Immature natural killer cell (primary cell): ENCODE measurements at regions not wholly inside any gene's neighbourhood (a gene's known extent, or its start where the extent isn't known, plus 50 kb on each side); places are given as distances from the start of the nearest gene placed in this dataset.

Experiments used
- DNase-seq, 3 donors: peaks; one replicate each; pipeline ENCODE4 v3.0.0; 2022; ENCODE audit warnings: mixed read lengths in 1 of 3
- H3K27ac Mint-ChIP-seq, 6 donors: one replicate each; pipeline ENCODE4 v1.8.0; 2020; ENCODE audit warnings: mixed read lengths in 6 of 6, mild to moderate bottlenecking in 5 of 6, inconsistent platforms in 4 of 6, moderate library complexity in 3 of 6
- H3K27me3 Mint-ChIP-seq, 3 donors: one replicate each; pipeline ENCODE4 v1.8.0; 2020 to 2021; ENCODE audit warnings: low read depth in 3 of 3, mild to moderate bottlenecking in 3 of 3, mixed read lengths in 3 of 3, moderate library complexity in 3 of 3, inconsistent platforms in 1 of 3
- H3K36me3 Mint-ChIP-seq, 3 donors: one replicate each; pipeline ENCODE4 v1.8.0; 2020; ENCODE audit warnings: mixed read lengths in 3 of 3, inconsistent platforms in 2 of 3, mild to moderate bottlenecking in 2 of 3
- H3K4me1 Mint-ChIP-seq, 2 donors: one replicate each; pipeline ENCODE4 v1.8.0; 2020; ENCODE audit warnings: inconsistent platforms in 2 of 2, mild to moderate bottlenecking in 2 of 2, mixed read lengths in 2 of 2, moderate library complexity in 1 of 2
- H3K4me3 Mint-ChIP-seq, 5 donors: one replicate each; pipeline ENCODE4 v1.8.0; 2020; ENCODE audit warnings: mild to moderate bottlenecking in 5 of 5, mixed read lengths in 5 of 5, inconsistent platforms in 3 of 5, moderate library complexity in 3 of 5
- H3K9me3 Mint-ChIP-seq, 6 donors: one replicate each; pipeline ENCODE4 v1.8.0; 2020; ENCODE audit warnings: mild to moderate bottlenecking in 6 of 6, mixed read lengths in 6 of 6, inconsistent platforms in 4 of 6, moderate library complexity in 3 of 6

DNA sequence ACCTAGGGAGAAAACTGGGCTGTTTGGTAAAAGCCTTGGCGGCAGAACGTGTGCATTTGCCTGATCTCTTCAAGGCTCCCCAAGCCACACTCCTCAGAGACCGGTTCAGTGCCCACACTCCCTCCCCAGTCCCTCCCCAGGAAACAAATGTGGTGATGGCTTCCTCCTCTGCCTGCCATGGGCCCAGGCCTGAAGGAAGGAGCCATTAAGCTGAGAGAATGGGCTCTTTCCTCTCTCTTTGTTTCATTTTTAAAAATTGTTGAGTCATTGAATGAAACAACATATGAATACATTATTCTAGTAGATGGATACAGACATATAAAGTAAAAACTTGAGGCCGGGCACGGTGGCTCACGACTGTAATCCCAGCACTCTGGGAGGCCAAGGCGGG, 50.6 kb upstream of the YWHAQ start:
- Mint-ChIP-seq H3K4me1 (peaks cover 24 to 32% of the 10 kb centered on the region in 2 donors), H3K36me3 (peaks cover 0 to 4% (median 0%) of the 10 kb centered on the region in 3 donors), H3K9me3 (no peaks in the 10 kb centered on the region), H3K27ac (peak overlapping the region; percentile 97 to 99 (median 98)), H3K27me3 (peaks cover 3 to 11% (median 6%) of the 10 kb centered on the region in 3 donors), H3K4me3 (peak overlapping the region; percentile 50 to 69 (median 64))
- peak; percentile 82 to 84 (median 83) for DNase-seq

DNA sequence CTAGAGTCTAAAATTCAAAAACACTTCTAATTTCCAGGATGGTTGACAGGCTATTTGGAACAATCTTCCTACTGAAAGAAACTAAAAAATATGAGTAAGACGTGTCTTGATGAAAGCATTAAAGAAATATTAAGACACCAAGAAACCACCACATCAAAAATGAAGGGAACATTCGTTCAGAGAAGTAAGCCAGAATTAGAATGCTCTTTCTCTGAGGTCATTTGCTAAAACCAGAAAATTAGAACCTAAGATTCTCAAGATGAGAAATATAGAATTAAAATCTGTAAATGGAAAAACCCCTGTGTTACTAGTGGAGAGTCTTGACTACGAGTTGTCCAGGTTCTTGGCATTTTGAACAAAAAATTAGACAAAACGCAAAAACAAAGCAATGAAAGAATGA, 54.8 kb upstream of the YWHAQ start:
- Mint-ChIP-seq H3K4me3 (no peak overlapping the region), H3K36me3 (peaks cover 0 to 3% (median 0%) of the 10 kb centered on the region in 3 donors), H3K27me3 (peaks cover 3 to 9% (median 5%) of the 10 kb centered on the region in 3 donors), H3K4me1 (peaks cover 13 to 15% of the 10 kb centered on the region in 2 donors), H3K9me3 (no peaks in the 10 kb centered on the region), H3K27ac (peak overlapping the region in 1 of 6 donors; percentile 62)
- DNase-seq: no peak

DNA sequence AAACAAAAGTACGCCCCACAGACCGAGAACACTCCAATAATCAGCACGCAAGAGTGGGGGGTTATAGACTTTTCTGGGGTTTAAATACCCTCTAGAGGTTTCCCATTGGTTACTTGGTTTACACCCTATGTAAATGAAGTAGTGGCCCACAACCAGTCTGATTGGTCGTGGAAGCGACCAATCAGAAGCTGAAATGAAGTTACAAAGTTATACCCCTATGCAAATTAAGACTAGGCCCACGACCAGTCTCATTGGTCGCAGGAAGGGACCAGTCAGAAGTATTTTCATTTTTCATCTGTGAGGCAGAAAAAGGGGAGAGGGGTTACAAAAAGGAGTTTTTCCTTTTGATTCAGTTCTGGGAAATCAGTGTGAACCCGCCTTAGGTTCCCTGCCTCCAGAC, 55.3 kb upstream of the YWHAQ start:
- H3K4me1 Mint-ChIP-seq: peaks cover 8 to 11% of the 10 kb centered on the region in 2 donors
- no peak overlapping the region for H3K27ac Mint-ChIP-seq
- no peak for DNase-seq
- no peaks in the 10 kb centered on the region for H3K36me3 Mint-ChIP-seq
- peaks cover 0 to 6% (median under 1%) of the 10 kb centered on the region in 3 donors for H3K27me3 Mint-ChIP-seq
- no peak overlapping the region for H3K4me3 Mint-ChIP-seq
- no peaks in the 10 kb centered on the region for H3K9me3 Mint-ChIP-seq

DNA sequence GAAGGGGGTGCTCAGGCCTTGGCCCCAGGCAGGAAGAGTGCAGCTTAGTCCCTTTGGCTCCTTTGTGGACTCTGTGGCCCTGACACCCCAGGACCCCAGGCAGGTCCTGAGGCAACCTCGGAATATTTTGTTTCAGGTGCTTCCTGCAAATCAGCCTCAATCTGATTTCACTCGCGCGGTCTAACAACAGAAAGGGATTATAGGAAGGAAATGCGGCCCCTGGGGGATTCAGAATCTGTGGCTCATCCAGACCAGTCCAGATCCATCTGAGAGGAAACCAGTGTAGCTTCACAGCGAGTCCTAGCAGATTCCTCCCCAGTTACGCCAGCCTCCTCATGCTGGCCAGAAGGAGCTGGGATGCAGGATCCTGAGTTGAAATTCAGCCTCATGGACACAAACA, 59.5 kb upstream of the YWHAQ start:
- Mint-ChIP-seq H3K4me1 (peaks cover 16 to 17% of the 10 kb centered on the region in 2 donors), H3K9me3 (no peaks in the 10 kb centered on the region), H3K27ac (peak overlapping the region in 4 of 6 donors; percentile 30 to 72 (median 56)), H3K4me3 (no peak overlapping the region), H3K27me3 (peaks cover 0 to 3% (median 1%) of the 10 kb centered on the region in 3 donors), H3K36me3 (no peaks in the 10 kb centered on the region)
- no peak for DNase-seq

DNA sequence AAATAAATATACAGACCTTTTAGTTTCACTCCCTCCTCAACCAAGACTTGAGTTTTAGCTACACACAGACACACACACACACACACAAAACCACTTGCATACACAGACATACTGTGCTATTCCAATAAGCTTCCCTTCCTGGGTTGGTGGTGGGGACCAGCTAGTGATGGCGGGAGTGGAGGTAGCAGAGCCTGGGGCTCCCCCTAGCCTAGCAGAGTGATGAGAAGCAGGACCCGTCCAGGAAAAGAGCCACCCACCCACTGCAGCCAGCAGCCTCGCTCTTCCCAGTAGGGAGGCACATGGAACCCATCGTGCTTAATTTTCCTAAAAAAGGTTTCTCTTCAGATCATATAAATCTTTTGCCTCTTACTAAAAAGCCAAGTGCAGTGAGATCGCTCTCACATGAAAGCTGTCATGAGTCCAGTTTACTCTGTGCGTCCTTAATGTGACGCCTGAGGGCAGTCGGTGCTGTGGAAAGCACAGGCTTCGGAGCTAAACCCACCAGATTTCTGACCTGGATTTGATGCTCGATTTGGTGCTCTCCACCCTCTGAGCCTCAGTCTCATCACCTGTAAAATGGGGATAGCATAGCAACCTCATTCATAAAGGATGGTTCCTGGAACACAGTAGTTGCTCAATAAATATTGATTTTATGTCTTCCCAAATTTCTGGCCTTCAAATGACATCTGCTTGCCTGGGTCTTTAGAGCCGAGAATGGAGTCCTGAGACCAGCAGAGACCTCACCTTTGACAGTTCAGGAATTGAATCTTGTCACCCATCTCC, 60.1 kb upstream of the YWHAQ start:
- Mint-ChIP-seq H3K27ac (peak overlapping the region in 4 of 6 donors; percentile 20 to 72 (median 47)), H3K4me3 (no peak overlapping the region), H3K9me3 (no peaks in the 10 kb centered on the region), H3K36me3 (no peaks in the 10 kb centered on the region), H3K4me1 (peaks cover 16 to 17% of the 10 kb centered on the region in 2 donors), H3K27me3 (peaks cover 0 to 3% (median 1%) of the 10 kb centered on the region in 3 donors)
- DNase-seq: no peak

DNA sequence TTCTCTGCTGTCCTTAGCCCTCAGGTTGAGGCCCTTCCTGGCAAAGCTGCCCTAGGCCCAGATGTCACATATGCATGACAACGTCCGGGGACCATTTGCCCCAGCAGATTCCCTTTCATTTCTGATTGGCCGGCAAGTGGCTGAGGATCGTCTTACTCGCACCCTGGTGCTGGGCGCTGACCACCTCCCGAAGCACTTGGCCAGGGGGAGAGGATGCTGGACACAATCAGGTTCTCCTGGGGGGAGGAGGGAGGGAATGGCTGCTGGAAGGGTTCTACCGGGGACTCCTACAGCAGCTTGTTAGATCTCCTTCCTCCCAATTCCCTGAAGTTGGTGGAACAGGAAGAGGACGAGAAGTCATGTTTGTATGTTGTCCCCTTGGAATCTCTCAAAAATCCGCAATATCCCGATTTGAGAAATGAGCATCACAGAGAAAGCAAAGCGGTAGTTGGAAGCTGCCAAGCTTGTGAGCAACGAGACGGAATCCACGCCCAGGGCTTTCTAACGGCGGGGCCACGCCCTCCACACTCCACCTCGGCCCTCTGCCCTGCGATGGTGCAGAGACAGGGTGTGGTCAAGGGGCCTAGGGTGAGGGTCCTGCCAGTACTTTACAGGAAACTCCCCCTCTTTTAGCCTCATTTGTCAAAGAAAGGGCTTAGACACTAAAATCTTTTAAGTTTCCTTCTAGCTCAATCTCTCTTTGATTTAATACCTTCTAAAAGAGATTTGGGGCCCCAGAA, 61.8 kb upstream of the YWHAQ start:
- Mint-ChIP-seq H3K9me3 (no peaks in the 10 kb centered on the region), H3K36me3 (no peaks in the 10 kb centered on the region), H3K27ac (peak overlapping the region; percentile 70 to 88 (median 77)), H3K4me3 (peak overlapping the region in 3 of 5 donors; percentile 13 to 54 (median 39)), H3K27me3 (peaks cover 0 to 3% (median 1%) of the 10 kb centered on the region in 3 donors), H3K4me1 (peaks cover 19 to 24% of the 10 kb centered on the region in 2 donors)
- DNase-seq: peak in 1 of 3 donors; percentile 24

DNA sequence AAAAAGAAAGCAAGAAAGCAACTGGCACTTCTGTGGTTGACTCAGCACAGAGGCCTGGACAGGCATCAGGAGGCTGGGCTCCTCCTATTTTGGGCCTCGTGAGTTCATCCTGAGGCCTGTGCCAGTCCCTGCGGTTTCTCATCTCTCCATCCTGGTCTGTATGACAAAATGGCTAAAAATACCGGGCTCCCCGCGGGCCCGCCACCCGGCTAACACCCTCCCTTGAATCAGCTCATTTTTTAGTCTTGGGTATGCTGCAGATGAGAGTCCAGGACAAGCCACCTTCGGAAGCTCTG, 62.3 kb upstream of the YWHAQ start:
- Mint-ChIP-seq H3K4me1 (peaks cover 24 to 29% of the 10 kb centered on the region in 2 donors), H3K9me3 (no peaks in the 10 kb centered on the region), H3K27me3 (peaks cover 0 to 6% (median 3%) of the 10 kb centered on the region in 3 donors), H3K27ac (peak overlapping the region; percentile 70 to 88 (median 77)), H3K36me3 (no peaks in the 10 kb centered on the region), H3K4me3 (peak overlapping the region in 4 of 5 donors; percentile 24 to 60 (median 46))
- DNase-seq: peak; percentile 32 to 47 (median 34)

DNA sequence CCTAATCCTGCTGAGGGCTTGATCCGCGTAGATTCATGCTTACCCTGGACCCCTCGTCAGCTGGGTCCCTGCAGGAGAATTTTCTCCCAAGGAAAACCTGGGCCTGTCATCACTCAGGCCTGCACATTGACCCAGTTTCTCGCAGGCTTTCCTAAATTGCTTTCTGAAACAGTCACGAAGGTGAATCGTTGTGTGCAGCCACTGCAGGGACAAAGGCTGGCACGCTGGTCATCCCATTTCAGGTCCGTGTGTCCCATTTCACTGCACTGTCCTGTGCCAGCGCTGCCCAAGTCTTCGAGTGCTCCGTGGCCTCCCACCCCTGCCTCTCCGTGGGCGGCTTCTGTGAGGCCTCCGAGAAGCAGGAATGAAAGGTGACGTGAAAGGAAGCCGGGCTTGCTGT, 62.8 kb upstream of the YWHAQ start:
- H3K27me3 Mint-ChIP-seq: peaks cover 0 to 8% (median 3%) of the 10 kb centered on the region in 3 donors
- no peaks in the 10 kb centered on the region for H3K9me3 Mint-ChIP-seq
- H3K27ac Mint-ChIP-seq: peak overlapping the region in 2 of 6 donors; percentile 84 to 88
- H3K4me3 Mint-ChIP-seq: peak overlapping the region in 1 of 5 donors; percentile 60
- H3K4me1 Mint-ChIP-seq: peaks cover 28 to 32% of the 10 kb centered on the region in 2 donors
- H3K36me3 Mint-ChIP-seq: no peaks in the 10 kb centered on the region
- DNase-seq: no peak

DNA sequence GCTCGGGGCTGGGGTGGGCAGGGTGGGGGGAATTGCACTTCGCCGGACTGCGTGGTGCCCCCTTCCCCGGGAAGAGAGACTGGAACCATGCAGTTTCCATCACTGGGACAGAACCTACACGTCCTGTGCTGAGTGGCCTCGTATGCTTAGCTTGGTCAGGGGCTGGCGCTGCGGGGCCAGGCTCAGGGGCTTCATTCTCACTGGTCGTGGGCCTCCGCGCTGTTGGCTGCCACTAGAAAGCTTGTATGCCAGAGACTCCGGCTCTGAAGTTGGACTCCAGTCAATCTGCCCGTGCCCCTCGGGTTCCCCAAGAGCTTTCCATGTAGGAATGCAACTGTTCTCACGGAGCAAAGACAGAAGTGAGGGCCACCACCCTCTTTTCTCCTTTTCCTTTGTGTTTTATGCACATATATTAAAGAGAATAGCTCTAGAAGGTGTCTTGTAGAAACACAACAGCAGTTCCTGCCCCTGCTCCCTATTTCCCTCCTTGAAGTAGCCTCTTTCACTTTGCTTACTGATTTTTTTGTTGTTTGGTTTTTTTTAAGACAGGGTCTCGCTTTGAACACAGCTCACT, 64.0 kb upstream of the YWHAQ start:
- H3K36me3 Mint-ChIP-seq: no peaks in the 10 kb centered on the region
- no peak overlapping the region for H3K4me3 Mint-ChIP-seq
- peaks cover 37 to 41% of the 10 kb centered on the region in 2 donors for H3K4me1 Mint-ChIP-seq
- no peak for DNase-seq
- H3K9me3 Mint-ChIP-seq: no peaks in the 10 kb centered on the region
- H3K27ac Mint-ChIP-seq: peak overlapping the region in 1 of 6 donors; percentile 45
- H3K27me3 Mint-ChIP-seq: peaks cover 3 to 8% (median 3%) of the 10 kb centered on the region in 3 donors

DNA sequence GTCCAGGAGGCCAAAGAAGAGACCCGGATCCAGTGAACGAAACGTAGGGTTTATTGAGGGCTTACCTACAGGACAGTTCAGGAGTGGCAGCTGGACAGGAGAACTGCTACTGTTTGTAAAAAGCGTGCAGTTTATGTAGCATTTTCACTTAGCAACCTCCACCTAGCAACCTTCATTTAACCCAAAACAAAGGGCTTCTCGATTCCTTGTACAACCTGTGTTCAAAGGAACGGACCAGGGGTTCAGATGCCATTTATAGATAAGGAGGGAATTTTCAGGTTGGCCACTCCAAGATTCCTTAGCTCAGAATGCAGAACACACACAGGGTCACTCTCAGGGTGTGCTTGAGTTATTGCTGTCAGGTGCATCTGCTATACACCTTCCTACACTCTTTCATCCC, 65.1 kb upstream of the YWHAQ start:
- no peak overlapping the region for H3K4me3 Mint-ChIP-seq
- H3K27me3 Mint-ChIP-seq: peaks cover 3 to 7% (median 3%) of the 10 kb centered on the region in 3 donors
- DNase-seq: no peak
- no peaks in the 10 kb centered on the region for H3K36me3 Mint-ChIP-seq
- H3K27ac Mint-ChIP-seq: peak overlapping the region in 1 of 6 donors; percentile 92
- H3K4me1 Mint-ChIP-seq: peaks cover 49 to 51% of the 10 kb centered on the region in 2 donors
- H3K9me3 Mint-ChIP-seq: no peaks in the 10 kb centered on the region

DNA sequence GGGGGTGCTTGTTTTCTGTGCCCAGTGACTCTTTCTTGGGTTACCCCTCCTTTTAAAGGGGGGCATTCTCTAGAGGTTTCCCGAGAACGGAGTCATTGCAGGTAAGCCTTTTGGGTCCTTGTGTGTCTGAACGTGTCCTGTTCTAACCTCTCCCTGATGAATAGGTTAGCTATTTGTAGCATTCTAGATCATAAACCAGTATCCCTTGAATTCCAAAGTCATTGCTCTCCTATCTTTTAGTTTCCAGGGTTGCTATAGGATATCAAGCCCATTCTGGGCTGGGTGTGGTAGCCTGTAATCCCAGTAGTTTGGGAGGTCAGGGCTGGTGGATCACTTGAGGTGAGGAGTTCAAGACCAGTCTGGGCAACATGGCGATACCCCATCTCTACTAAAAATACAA, 65.9 kb upstream of the YWHAQ start:
- H3K27ac Mint-ChIP-seq: peak overlapping the region in 3 of 6 donors; percentile 59 to 92 (median 77)
- H3K9me3 Mint-ChIP-seq: no peaks in the 10 kb centered on the region
- peaks cover 3 to 6% (median 3%) of the 10 kb centered on the region in 3 donors for H3K27me3 Mint-ChIP-seq
- H3K36me3 Mint-ChIP-seq: no peaks in the 10 kb centered on the region
- H3K4me3 Mint-ChIP-seq: no peak overlapping the region
- peaks cover 57 to 58% of the 10 kb centered on the region in 2 donors for H3K4me1 Mint-ChIP-seq
- DNase-seq: no peak

DNA sequence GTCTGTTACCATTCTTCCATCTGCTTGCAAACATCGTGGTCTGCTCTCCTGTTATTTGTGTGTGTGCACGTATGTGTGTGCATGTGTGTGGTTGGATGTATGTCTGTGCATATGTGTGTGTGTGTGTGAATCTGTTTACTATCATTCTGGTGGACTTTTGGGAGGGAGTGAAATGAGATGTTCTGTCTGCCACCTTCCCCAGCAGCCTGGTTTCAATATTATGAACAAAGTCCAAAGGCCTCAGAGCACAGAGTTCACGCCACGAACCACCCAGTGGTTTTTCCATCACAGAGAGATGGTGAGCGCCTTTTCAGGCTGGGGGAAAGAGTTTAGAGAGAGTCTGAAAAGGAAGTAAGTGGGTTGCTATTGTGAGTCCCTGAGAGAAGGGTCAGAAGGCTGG, 67.1 kb upstream of the YWHAQ start:
- Mint-ChIP-seq H3K4me1 (peaks cover 59 to 61% of the 10 kb centered on the region in 2 donors), H3K4me3 (peak overlapping the region; percentile 22 to 56 (median 33)), H3K27ac (peak overlapping the region; percentile 80 to 94 (median 87)), H3K9me3 (no peaks in the 10 kb centered on the region), H3K36me3 (peaks cover 0 to 5% (median 0%) of the 10 kb centered on the region in 3 donors), H3K27me3 (peaks cover 3 to 11% (median 8%) of the 10 kb centered on the region in 3 donors)
- peak; percentile 19 to 71 (median 42) for DNase-seq

DNA sequence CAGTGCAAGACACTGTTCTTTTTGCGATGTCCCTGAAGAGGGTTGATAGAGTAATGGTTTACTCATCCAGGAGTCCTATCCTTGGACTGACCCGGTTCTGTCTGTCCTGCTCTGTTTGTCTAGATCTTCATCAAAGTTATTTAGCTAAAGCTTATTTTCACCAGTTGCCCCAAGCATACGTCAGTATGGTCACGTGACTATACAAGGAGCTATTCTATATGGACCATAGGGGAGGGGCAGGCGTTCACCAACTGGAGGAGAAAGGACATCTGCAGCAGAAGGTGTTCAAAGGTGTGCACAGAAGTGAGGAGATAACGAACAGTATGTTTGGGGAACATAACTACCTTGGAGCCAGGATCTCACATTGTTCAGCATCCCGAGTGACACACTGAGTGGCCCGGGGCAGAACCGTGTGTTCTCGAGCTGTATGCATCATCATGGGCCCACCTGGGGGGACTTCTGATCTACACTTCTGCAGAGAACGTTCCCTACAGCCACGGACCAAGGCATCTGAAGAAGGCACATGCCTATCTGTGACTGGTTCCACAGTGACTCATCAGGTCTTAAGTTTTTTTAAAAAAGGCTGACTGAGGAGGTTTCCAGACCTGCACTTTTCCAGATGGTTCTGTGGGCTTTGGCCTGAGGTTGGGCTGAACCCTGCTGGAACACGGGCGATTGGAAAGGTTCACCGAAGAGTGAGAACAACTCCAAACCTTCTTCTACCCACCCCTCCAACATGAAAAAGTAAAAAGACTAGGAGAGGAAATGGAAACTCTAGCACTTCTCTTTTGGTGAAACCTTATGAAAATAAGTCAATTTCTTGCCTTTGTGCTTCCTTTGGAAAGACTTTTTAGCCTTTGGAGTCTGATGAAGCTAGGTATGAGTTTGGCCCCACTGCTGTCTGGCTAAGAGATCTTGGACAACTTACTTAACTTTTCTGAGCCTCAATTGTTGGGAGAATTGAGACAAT, 68.6 kb upstream of the YWHAQ start:
- H3K27me3 Mint-ChIP-seq: peaks cover 3 to 17% (median 14%) of the 10 kb centered on the region in 3 donors
- no peak for DNase-seq
- no peaks in the 10 kb centered on the region for H3K9me3 Mint-ChIP-seq
- peak overlapping the region in 3 of 5 donors; percentile 1 to 48 (median 22) for H3K4me3 Mint-ChIP-seq
- peak overlapping the region; percentile 60 to 100 (median 84) for H3K27ac Mint-ChIP-seq
- peaks cover 0 to 5% (median 0%) of the 10 kb centered on the region in 3 donors for H3K36me3 Mint-ChIP-seq
- peaks cover 68% of the 10 kb centered on the region in 2 donors for H3K4me1 Mint-ChIP-seq
